HepG2 (cell line): ENCODE measurements at regions not wholly inside any gene's neighbourhood (a gene's known extent, or its start where the extent isn't known, plus 50 kb on each side); places are given as distances from the start of the nearest gene placed in this dataset.

ENCODE experiments used
- ATAC-seq: fragments of 200-7000 bp; cut with Tn5 transposase; 3 replicates; pipeline ENCODE4 v1.9.1; 2020; ENCODE audit warnings: mild to moderate bottlenecking, moderate library complexity
- BruUV-seq: library from RNA; stranded (reverse); fragments of 400-500 nt; replicated peaks from 2 replicates; lab custom pipeline; 2021; lab: Mats Ljungman, UMichigan
- CTCF ChIA-PET: fragments of 300-600 bp; formaldehyde crosslinking; extraction: SDS; loops from one replicate; lab custom pipeline; 2021; ENCODE audit warnings: low total read pairs, inconsistent platforms, low intra/inter-chr PET ratio; lab: Yijun Ruan, JAX
- POLR2A ChIA-PET: fragments of 350-600 bp; sonication (Branson Sonifier 250); formaldehyde crosslinking; loops from one replicate; lab custom pipeline; 2020; ENCODE audit warnings: antibody characterized with exemption, inconsistent platforms; lab: Yijun Ruan, JAX
- DNase-seq: peaks from one replicate; pipeline ENCODE4 v3.0.0-alpha.2; 2015; ENCODE audit warnings: low spot score
- FAIRE-seq: peaks from 3 replicates; lab custom pipeline; 2011; peaks lifted over from hg19 to GRCh38; lab: Jason Lieb, UNC
- H2AFZ ChIP-seq: one replicate; pipeline ENCODE4 v1.6.1; 2011; ENCODE audit warnings: low read length, inconsistent platforms
- H3K27ac ChIP-seq: fragments of 300-600 bp; 3 replicates; pipeline ENCODE4 v1.8.0; 2011; ENCODE audit warnings: mixed run types, mild to moderate bottlenecking, mixed read lengths, low read length, inconsistent platforms; ENCODE audit not compliant: insufficient read depth; ENCODE audit errors: extremely low read length
- H3K27me3 ChIP-seq, 2 experiments: fragments of 200-600 bp in 1 of 2; 2 replicates in 1 of 2; 3 replicates in 1 of 2; pipeline versions ENCODE4 v1.6.0 to v1.8.0; 2011; ENCODE audit warnings: low read length in 2 of 2, mild to moderate bottlenecking in 2 of 2, moderate library complexity in 2 of 2, inconsistent platforms in 1 of 2; ENCODE audit not compliant: insufficient read depth in 2 of 2, control insufficient read depth in 1 of 2
- H3K36me3 ChIP-seq, 2 experiments: fragments of 200-600 bp in 1 of 2; replicated peaks in 1 of 2; 2 replicates in 1 of 2; 3 replicates in 1 of 2; pipeline versions ENCODE4 v1.5.1 to v1.8.0; 2011; ENCODE audit warnings: low read length in 2 of 2, inconsistent platforms in 1 of 2; ENCODE audit not compliant: insufficient read depth in 2 of 2, control insufficient read depth in 1 of 2
- H3K4me1 ChIP-seq: 2 replicates; pipeline ENCODE4 v1.5.1; 2012; ENCODE audit warnings: low read length, inconsistent platforms; ENCODE audit not compliant: insufficient read depth
- H3K4me2 ChIP-seq: 2 replicates; pipeline ENCODE4 v1.6.0; 2011; ENCODE audit warnings: low read depth, low read length, inconsistent platforms
- H3K4me3 ChIP-seq, 3 experiments: fragments of 200-600 bp in 1 of 3; sonication (generic), shearing (Covaris generic) in 1 of 3; replicated peaks in 1 of 3; 2 replicates each; pipeline ENCODE4 v1.5.1; 2011 to 2016; ENCODE audit warnings: low read length in 3 of 3, inconsistent platforms in 2 of 3, low read depth in 2 of 3, mild to moderate bottlenecking in 2 of 3, control low read depth in 1 of 3, mixed read lengths in 1 of 3; ENCODE audit not compliant: insufficient read depth in 1 of 3
- H3K79me2 ChIP-seq: one replicate; pipeline ENCODE4 v1.6.1; 2011; ENCODE audit warnings: low read length, inconsistent platforms; ENCODE audit not compliant: insufficient read depth
- H3K9ac ChIP-seq: 2 replicates; pipeline ENCODE4 v1.6.0; 2011; ENCODE audit warnings: mild to moderate bottlenecking, low read depth, low read length, inconsistent platforms; ENCODE audit not compliant: insufficient read depth
- H3K9me3 ChIP-seq: 2 replicates; pipeline ENCODE4 v1.5.1; 2012; ENCODE audit warnings: mild to moderate bottlenecking, low read length
- H4K20me1 ChIP-seq: 2 replicates; pipeline ENCODE4 v1.6.0; 2011; ENCODE audit warnings: inconsistent platforms, mild to moderate bottlenecking, low read length, moderate library complexity; ENCODE audit not compliant: insufficient read depth
- MTA3 ChIP-seq: sonication (generic); formaldehyde crosslinking; IDR thresholded peaks from 2 replicates; pipeline ENCODE4 v1.4.0; 2020; ENCODE audit warnings: missing genetic modification reagents
- NR1H2 ChIP-seq: sonication (generic); formaldehyde crosslinking; IDR thresholded peaks from 2 replicates; pipeline ENCODE4 v1.8.1; 2022; ENCODE audit warnings: low read depth, missing genetic modification reagents, borderline replicate concordance
- SPEN ChIP-seq: sonication (generic); formaldehyde crosslinking; IDR thresholded peaks from 2 replicates; pipeline ENCODE4 v1.5.1; 2020; ENCODE audit warnings: low read depth, mild to moderate bottlenecking, missing genetic modification reagents
- ZFP36L1 ChIP-seq: sonication (generic); formaldehyde crosslinking; IDR thresholded peaks from 2 replicates; pipeline ENCODE4 v1.8.0; 2022; ENCODE audit warnings: mild to moderate bottlenecking, missing genetic modification reagents, moderate library complexity
- ZNF343 ChIP-seq: sonication (generic); formaldehyde crosslinking; IDR thresholded peaks from 2 replicates; pipeline ENCODE4 v1.4.0; 2020; ENCODE audit warnings: mild to moderate bottlenecking, missing genetic modification reagents
- ZNF724P ChIP-seq: sonication (generic); formaldehyde crosslinking; IDR thresholded peaks from 2 replicates; pipeline ENCODE4 v1.8.0; 2022; ENCODE audit warnings: missing genetic modification reagents, borderline replicate concordance
- WGBS: methylation state at CpG from one replicate; pipeline ENCODE4 v1.1.6; 2017; ENCODE audit warnings: low lambda C conversion rate; 5-methylcytosine and 5-hydroxymethylcytosine counted together
- in situ Hi-C: cut with HindIII; loops from 2 replicates; pipeline ENCODE4 v1.10.0; 2017; ENCODE audit warnings: low pct_unique_long_range_greater_than_20kb; ENCODE audit not compliant: extremely low pct_ligation_motif_present
- intact Hi-C: fragments of 100-400 bp; cut with micrococcal nuclease; formaldehyde crosslinking; loops from one replicate; pipeline ENCODE4 v1.10.0; 2022; ENCODE audit not compliant: unreplicated experiment
- TF ChIP-seq, protein P1 (sequence below): sonication (generic); formaldehyde crosslinking; IDR thresholded peaks from 2 replicates; pipeline ENCODE4 v1.5.1; 2020; ENCODE audit warnings: mild to moderate bottlenecking, missing genetic modification reagents, borderline replicate concordance
- TF ChIP-seq, protein P2 (sequence below): sonication (generic); formaldehyde crosslinking; IDR thresholded peaks from 2 replicates; pipeline ENCODE4 v1.8.1; 2023; ENCODE audit warnings: mild to moderate bottlenecking, missing genetic modification reagents

- H3K4me2 ChIP-seq = no peak overlapping the region
- H3K4me1 ChIP-seq = no peaks in the 10 kb centered on the region
- no peak overlapping the region for H3K4me3 ChIP-seq
- peaks cover 0 to 4% of the 10 kb centered on the region in 2 experiments; a peak in 1 of 5 replicates for H3K27me3 ChIP-seq
- TF ChIP-seq ZFP36L1 (no peak), NR1H2 (CRISPR knock-in tag) (no peak), SPEN (CRISPR knock-in tag) (no peak), MTA3 (no peak), ZNF724P (CRISPR knock-in tag) (no peak)
- TF ChIP-seq, protein P1, sequence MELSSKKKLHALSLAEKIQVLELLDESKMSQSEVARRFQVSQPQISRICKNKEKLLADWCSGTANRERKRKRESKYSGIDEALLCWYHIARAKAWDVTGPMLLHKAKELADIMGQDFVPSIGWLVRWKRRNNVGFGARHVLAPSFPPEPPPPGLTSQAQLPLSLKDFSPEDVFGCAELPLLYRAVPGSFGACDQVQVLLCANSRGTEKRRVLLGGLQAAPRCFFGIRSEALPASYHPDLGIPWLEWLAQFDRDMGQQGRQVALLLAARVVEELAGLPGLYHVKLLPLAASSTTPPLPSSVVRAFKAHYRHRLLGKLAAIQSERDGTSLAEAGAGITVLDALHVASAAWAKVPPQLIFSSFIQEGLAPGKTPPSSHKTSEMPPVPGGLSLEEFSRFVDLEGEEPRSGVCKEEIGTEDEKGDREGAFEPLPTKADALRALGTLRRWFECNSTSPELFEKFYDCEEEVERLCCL = no peak
- H3K27ac ChIP-seq = no peak overlapping the region
- intact Hi-C loops (no loop called here), in situ Hi-C loops (no loop called here)
- no peak overlapping the region for H3K9ac ChIP-seq
- ATAC-seq (no peak), DNase-seq (no peak), FAIRE-seq (no peak)
- no peak overlapping the region for H2AFZ ChIP-seq
- CTCF ChIA-PET = no interaction called here
- H4K20me1 ChIP-seq = no peaks in the 10 kb centered on the region
- WGBS = 3% methylated on average over 2 of the region's 2 CpGs
- H3K79me2 ChIP-seq = no peaks in the 10 kb centered on the region
- BruUV-seq = no TSS peak
- no peaks in the 10 kb centered on the region for H3K36me3 ChIP-seq
- POLR2A ChIA-PET = no interaction called here
- no peaks in the 10 kb centered on the region for H3K9me3 ChIP-seq
These were observed 486.3 kb downstream of the SHQ1 start for GRCh38 chr3:72361990-72362389.

DNA sequence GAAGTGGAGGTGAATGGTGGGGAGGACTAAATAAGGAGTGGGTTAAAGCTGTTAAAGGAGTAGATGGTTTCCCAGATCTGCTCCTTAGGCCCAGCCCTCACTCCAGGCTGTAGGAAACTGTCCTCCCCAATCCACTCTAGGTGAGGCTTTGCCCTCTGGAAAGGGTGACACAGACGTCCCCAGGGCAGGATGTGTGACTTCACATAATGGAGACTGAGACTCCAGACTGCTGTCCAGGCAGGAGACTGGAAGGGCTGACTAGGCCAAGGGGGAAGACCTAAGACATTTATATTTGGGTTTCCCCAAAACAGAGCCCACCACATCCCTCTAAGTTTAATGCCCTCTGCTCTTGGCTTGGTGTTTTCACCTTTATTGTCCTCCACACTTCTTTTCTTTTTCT lies 488.5 kb downstream of the SHQ1 start:
- no peak overlapping the region for H3K9ac ChIP-seq
- BruUV-seq = no TSS peak
- in situ Hi-C loops (no loop called here), intact Hi-C loops (no loop called here)
- no peaks in the 10 kb centered on the region for H3K4me1 ChIP-seq
- H3K9me3 ChIP-seq = no peaks in the 10 kb centered on the region
- WGBS = 0% methylated on average over 1 of the region's 1 CpG
- H3K36me3 ChIP-seq = no peaks in the 10 kb centered on the region
- no peak overlapping the region for H3K4me2 ChIP-seq
- no peak overlapping the region for H3K27ac ChIP-seq
- CTCF ChIA-PET = no interaction called here
- peaks cover 0 to under 1% of the 10 kb centered on the region in 2 experiments; a peak in 1 of 5 replicates for H3K27me3 ChIP-seq
- POLR2A ChIA-PET = no interaction called here
- H3K79me2 ChIP-seq = no peaks in the 10 kb centered on the region
- no peaks in the 10 kb centered on the region for H4K20me1 ChIP-seq
- TF ChIP-seq, protein P2, sequence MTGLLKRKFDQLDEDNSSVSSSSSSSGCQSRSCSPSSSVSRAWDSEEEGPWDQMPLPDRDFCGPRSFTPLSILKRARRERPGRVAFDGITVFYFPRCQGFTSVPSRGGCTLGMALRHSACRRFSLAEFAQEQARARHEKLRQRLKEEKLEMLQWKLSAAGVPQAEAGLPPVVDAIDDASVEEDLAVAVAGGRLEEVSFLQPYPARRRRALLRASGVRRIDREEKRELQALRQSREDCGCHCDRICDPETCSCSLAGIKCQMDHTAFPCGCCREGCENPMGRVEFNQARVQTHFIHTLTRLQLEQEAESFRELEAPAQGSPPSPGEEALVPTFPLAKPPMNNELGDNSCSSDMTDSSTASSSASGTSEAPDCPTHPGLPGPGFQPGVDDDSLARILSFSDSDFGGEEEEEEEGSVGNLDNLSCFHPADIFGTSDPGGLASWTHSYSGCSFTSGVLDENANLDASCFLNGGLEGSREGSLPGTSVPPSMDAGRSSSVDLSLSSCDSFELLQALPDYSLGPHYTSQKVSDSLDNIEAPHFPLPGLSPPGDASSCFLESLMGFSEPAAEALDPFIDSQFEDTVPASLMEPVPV = no peak
- TF ChIP-seq ZNF343 (CRISPR knock-in tag) = no peak
- H2AFZ ChIP-seq = no peak overlapping the region
- H3K4me3 ChIP-seq = no peak overlapping the region
- DNase-seq (no peak), ATAC-seq (no peak), FAIRE-seq (no peak)
